ENCODE measurements at regions not wholly inside any gene's neighbourhood (a gene's known extent, or its start where the extent isn't known, plus 50 kb on each side); places are given as distances from the start of the nearest gene placed in this dataset.

DNA sequence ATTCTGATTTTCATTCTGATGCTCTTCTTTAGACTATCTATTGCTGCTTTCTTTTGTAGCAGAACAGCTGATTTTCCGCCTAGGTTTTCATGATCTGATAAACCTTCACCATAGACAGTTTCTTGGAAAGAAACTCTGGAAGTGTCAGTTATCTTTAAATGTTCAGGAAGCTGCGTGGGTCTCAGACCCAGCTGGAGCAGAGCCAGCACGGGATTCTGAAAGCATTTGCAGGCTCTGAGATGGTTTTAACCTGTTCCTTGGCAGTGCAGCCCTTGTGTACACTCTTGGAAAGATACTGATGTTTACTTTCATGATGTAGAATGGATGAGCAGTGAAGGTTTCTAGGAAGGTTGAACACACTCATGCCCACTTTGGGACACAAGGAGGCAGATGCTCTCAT, 178.0 kb upstream of the DMRT1 start:
- Histone ChIP-seq H3K9ac (ENCODE audit: low read length) (no peak overlapping the region), H3K9me3 (ENCODE audit: control insufficient read depth, low read length) (no peaks in the 10 kb centered on the region), H3K4me3 (ENCODE audit: low read length) (no peak overlapping the region), H3K27me3 (ENCODE audit: control insufficient read depth, insufficient read depth, low read length) (no peaks in the 10 kb centered on the region), H3K4me1 (ENCODE audit: control insufficient read depth, insufficient read depth, low read length) (no peaks in the 10 kb centered on the region), H3K36me3 (ENCODE audit: control insufficient read depth, insufficient read depth, low read length) (no peaks in the 10 kb centered on the region)

DNA sequence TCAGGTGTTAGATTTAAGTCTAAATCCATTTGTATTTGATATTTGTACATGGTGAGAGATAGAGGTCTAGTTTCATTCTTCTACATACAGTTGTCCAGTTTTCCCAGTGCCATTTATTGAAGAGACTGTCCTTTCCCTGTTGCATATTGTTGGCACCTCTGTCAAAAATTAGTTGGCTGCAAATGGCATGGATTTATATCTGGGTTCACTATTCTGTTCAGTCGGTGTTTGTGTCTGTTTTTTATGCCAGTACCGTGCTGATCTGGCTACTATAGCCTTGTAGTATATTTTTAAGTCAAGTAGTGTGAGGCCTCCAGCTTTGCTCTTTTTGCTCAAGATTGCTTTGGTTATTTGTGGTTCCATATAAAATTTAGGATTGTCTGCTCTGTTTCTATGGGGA, 176.2 kb upstream of the DMRT1 start:
- Histone ChIP-seq H3K4me1 (ENCODE audit: control insufficient read depth, insufficient read depth, low read length) (no peaks in the 10 kb centered on the region), H3K9ac (ENCODE audit: low read length) (no peak overlapping the region), H3K9me3 (ENCODE audit: control insufficient read depth, low read length) (no peaks in the 10 kb centered on the region), H3K27me3 (ENCODE audit: control insufficient read depth, insufficient read depth, low read length) (no peaks in the 10 kb centered on the region), H3K36me3 (ENCODE audit: control insufficient read depth, insufficient read depth, low read length) (no peaks in the 10 kb centered on the region), H3K4me3 (ENCODE audit: low read length) (no peak overlapping the region)

DNA sequence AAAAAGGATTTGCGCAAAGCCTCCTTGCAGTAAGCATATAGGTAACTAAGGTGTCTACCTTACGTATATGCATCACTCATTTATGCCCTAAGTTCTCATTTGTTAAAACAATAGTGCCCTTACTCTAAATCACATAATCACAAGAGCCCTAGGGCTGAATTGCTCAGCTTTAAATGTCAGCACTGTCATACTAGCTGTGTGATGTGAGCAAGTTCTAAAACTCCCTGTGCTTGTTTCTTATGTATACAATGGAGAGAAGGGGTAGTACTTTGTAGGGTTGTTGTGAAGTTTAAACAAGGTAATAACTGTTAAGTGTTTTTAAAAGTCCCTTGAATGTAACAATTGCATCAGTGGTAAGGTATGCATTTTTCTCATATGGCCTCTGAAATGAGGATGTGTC, 169.5 kb upstream of the DMRT1 start:
- Histone ChIP-seq H3K4me3 (ENCODE audit: low read length) (no peak overlapping the region), H3K36me3 (ENCODE audit: control insufficient read depth, insufficient read depth, low read length) (no peaks in the 10 kb centered on the region)

DNA sequence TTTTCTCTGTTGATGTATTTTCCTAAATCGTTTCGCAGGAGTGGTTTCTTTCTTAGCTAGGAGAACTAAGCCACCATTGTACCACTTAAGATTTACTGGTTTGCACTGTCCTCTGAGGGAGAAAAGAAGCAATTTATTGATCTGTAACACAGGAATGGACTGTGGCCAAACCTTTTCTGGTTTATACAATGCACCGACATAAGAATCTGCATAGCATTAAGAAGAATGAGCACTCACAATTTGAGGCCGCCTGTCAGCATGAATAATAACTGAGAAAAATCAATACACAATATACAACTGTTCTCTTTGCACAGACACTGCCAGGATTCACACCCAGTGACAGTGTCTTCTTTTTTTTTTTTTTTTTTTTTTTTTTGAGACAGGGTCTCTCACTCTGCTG, 168.6 kb upstream of the DMRT1 start:
- Histone ChIP-seq H3K27me3 (ENCODE audit: control insufficient read depth, insufficient read depth, low read length) (no peaks in the 10 kb centered on the region), H3K36me3 (ENCODE audit: control insufficient read depth, insufficient read depth, low read length) (no peaks in the 10 kb centered on the region), H3K9ac (ENCODE audit: low read length) (no peak overlapping the region), H3K4me3 (ENCODE audit: low read length) (no peak overlapping the region), H3K9me3 (ENCODE audit: control insufficient read depth, low read length) (no peaks in the 10 kb centered on the region), H3K4me1 (ENCODE audit: control insufficient read depth, insufficient read depth, low read length) (peaks cover 11% of the 10 kb centered on the region)

More for the DNA sequence above, 169.5 kb upstream of the DMRT1 start:
- Histone ChIP-seq H3K27me3 (ENCODE audit: control insufficient read depth, insufficient read depth, low read length) (no peaks in the 10 kb centered on the region), H3K9ac (ENCODE audit: low read length) (no peak overlapping the region), H3K4me1 (ENCODE audit: control insufficient read depth, insufficient read depth, low read length) (peaks cover 11% of the 10 kb centered on the region), H3K9me3 (ENCODE audit: control insufficient read depth, low read length) (no peaks in the 10 kb centered on the region)

DNA sequence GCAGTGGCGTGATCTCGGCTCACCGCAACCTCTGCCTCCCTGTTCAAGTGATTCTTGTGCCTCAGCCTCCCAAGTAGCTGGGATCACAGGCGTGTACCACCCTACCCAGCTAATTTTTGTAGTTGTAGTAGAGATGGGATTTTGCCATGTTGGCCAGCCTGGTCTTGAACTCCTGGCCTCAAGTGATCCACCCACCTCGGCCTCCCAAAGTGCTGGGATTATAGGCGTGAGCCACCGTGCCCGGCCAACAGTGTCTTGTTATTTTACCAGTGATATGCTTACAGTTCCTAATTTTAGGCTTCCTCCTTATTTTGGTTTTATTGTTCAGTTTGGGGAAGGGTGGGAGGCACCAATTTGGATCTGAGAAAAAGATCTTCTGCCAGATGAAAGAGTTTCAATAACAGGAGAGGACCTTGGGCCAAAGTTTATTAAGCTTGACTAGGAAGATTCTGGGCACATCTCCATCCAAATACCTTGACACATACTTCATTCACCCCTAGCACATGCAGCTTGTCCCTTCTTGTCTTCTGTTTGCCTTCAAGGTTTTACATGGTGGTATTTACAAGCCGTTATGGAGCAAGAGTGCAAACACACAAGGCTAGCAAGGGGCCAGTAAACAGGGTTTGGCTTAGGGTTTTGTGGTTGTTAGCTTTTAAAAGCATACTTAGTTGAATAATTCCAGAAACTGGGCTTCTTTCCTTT, 168.1 kb upstream of the DMRT1 start:
- Histone ChIP-seq H3K36me3 (ENCODE audit: control insufficient read depth, insufficient read depth, low read length) (no peaks in the 10 kb centered on the region), H3K9ac (ENCODE audit: low read length) (no peak overlapping the region), H3K27me3 (ENCODE audit: control insufficient read depth, insufficient read depth, low read length) (no peaks in the 10 kb centered on the region), H3K4me3 (ENCODE audit: low read length) (no peak overlapping the region), H3K4me1 (ENCODE audit: control insufficient read depth, insufficient read depth, low read length) (peaks cover 11% of the 10 kb centered on the region), H3K9me3 (ENCODE audit: control insufficient read depth, low read length) (no peaks in the 10 kb centered on the region)

DNA sequence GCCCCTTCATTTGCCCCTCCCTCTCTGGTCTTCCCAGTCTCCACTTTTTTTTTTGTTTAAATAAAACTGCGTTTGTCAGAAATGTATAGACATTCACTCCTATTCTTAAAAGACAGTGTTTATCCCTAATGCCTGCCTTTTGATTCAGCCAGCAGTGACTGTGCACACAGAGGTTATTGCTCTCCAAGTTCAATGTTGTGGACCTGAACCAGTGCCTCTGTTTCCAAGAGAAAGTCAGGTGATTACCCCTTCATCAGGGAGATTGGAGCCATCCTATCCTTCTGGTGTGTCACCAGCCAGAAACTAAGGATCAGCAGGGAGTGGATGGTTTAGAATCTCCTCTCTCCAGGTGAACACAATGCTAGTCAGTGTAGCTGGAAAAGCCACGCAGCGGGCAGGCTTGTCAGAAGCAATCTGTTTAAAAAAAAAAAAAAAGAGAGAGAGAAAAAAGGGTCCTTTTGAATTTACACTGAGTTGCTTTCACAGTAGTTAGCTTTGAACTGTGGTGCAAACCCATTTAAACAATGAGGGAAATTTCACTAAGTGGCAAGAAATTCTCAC, 167.5 kb upstream of the DMRT1 start:
- H3K4me3 ChIP-seq (ENCODE audit: low read length): no peak overlapping the region
- no peak overlapping the region for H3K9ac ChIP-seq (ENCODE audit: low read length)

DNA sequence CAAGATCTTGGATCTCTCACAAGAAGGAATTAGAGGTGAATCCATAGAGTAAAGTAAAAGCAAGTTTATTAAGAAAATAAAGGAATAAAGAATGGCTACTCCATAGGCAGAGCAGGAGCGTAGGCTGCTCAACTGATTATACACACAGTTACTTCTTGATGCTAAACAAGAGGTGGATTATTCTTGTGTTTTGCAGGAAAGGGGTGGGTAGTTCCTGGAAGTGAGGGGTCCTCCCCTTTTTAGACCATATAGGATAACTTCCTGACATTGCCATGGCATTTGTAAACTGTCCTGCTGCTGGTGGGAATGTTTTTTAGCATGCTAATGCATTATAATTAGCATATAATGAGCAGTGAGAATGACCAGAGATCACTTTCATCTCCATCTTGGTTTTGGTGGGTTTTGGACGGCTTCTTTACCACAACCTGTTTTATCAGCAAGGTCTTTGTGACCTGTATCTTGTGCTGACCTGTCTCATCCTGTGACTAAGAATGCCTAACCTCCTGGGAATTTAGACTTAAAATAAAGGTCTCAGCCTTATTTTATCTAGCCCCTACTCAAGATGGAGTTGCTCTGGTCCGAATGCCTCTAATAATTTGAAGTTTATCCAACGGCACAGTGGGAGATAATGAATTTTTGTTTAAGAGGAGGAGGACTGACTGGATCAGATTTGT, 165.7 kb upstream of the DMRT1 start:
- Histone ChIP-seq H3K4me1 (ENCODE audit: control insufficient read depth, insufficient read depth, low read length) (peaks cover 11% of the 10 kb centered on the region), H3K27me3 (ENCODE audit: control insufficient read depth, insufficient read depth, low read length) (no peaks in the 10 kb centered on the region), H3K4me3 (ENCODE audit: low read length) (no peak overlapping the region), H3K9me3 (ENCODE audit: control insufficient read depth, low read length) (no peaks in the 10 kb centered on the region), H3K9ac (ENCODE audit: low read length) (no peak overlapping the region), H3K36me3 (ENCODE audit: control insufficient read depth, insufficient read depth, low read length) (no peaks in the 10 kb centered on the region)

More for the DNA sequence above, 167.5 kb upstream of the DMRT1 start:
- Histone ChIP-seq H3K9me3 (ENCODE audit: control insufficient read depth, low read length) (no peaks in the 10 kb centered on the region), H3K36me3 (ENCODE audit: control insufficient read depth, insufficient read depth, low read length) (no peaks in the 10 kb centered on the region), H3K4me1 (ENCODE audit: control insufficient read depth, insufficient read depth, low read length) (peaks cover 11% of the 10 kb centered on the region), H3K27me3 (ENCODE audit: control insufficient read depth, insufficient read depth, low read length) (no peaks in the 10 kb centered on the region)

DNA sequence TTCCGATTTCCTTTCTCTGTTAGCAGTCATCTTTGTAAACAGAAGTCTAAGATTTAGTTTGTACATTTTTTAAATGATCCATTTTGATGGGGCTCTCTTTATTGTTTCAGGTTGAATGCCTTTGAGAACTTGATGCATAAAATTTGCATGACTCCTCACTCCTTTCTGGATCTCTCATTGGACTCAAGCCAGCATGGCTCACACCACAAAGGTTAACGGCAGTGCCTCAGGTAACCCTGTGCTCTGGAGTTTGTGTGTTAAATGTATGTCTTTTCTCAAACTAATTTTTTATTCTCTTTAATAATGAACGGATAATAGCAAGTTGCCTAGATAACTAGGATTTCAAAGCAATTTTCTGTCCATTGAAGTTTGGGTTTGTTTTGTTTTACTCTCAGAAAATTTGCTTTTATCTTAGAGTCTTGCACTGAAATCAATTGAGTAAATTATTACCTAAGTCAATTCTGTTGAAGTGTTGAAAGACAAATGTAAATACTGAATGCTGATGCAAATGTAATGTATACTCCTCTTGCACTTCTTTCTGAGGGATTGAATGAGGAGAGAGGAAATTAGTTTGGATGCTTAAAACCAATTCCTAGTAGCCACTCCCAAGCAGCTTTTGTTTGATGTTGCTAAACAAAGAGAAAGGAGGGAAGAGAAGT, 164.6 kb upstream of the DMRT1 start:
- H3K9me3 ChIP-seq (ENCODE audit: control insufficient read depth, low read length): no peaks in the 10 kb centered on the region
- H3K4me3 ChIP-seq (ENCODE audit: low read length): no peak overlapping the region
- no peaks in the 10 kb centered on the region for H3K27me3 ChIP-seq (ENCODE audit: control insufficient read depth, insufficient read depth, low read length)
- H3K36me3 ChIP-seq (ENCODE audit: control insufficient read depth, insufficient read depth, low read length): no peaks in the 10 kb centered on the region
- H3K4me1 ChIP-seq (ENCODE audit: control insufficient read depth, insufficient read depth, low read length): peaks cover 11% of the 10 kb centered on the region
- H3K9ac ChIP-seq (ENCODE audit: low read length): no peak overlapping the region

DNA sequence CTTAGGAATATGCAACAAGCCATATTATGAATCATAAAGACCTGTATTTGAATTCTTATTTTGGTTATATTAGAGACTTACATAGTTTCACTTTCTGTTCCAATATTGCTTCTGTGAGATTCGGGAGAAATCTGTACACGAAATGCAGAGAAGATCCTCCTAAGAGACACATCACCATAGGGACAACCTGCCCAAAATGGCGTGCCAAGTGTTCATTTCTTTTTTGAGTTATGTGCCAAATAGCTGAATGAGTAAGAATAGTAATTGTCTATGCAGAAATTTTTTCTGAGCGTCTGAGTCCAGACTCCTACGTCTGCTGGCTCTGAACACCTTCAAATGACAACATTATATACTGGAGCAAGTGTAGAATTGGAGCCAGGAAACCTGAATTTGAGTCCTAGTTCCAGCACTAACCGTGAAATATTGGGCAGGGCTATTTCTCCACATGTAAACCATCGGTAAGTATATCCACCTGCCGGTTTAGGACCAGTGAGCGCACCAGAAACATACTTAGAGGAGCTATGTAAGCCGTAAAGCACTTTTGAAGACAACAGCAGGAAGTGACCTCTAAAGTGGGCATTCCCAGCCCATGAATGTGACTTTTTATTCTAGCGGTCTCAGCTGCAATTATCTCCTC, 163.9 kb upstream of the DMRT1 start:
- no peaks in the 10 kb centered on the region for H3K9me3 ChIP-seq (ENCODE audit: control insufficient read depth, low read length)
- peak overlapping the region; percentile 32 for H3K9ac ChIP-seq (ENCODE audit: low read length)
- peaks cover 14% of the 10 kb centered on the region for H3K4me1 ChIP-seq (ENCODE audit: control insufficient read depth, insufficient read depth, low read length)
- no peaks in the 10 kb centered on the region for H3K36me3 ChIP-seq (ENCODE audit: control insufficient read depth, insufficient read depth, low read length)
- peak overlapping the region; percentile 6 for H3K4me3 ChIP-seq (ENCODE audit: low read length)
- H3K27me3 ChIP-seq (ENCODE audit: control insufficient read depth, insufficient read depth, low read length): no peaks in the 10 kb centered on the region

DNA sequence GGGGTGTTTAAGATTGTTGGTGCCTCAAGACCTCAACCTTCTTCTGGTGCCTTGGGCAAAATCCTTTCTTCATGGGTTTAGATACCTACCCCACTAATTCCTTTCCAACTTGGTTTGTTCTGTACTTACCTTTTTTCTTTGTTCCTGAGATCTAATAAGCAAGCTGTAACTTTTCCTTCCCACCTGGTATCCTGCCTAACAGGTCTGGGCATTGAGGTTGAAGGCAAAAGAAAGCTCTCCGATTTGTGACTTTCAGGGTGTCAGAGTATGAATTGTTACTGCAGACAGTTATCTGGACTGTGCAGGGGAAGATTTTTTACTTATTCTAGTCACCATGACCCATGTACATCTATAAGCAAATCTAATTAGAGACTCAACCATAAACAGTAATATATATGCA, 162.6 kb upstream of the DMRT1 start:
- no peak overlapping the region for H3K4me3 ChIP-seq (ENCODE audit: low read length)
- no peaks in the 10 kb centered on the region for H3K27me3 ChIP-seq (ENCODE audit: control insufficient read depth, insufficient read depth, low read length)
- no peak overlapping the region for H3K9ac ChIP-seq (ENCODE audit: low read length)
- H3K9me3 ChIP-seq (ENCODE audit: control insufficient read depth, low read length): no peaks in the 10 kb centered on the region
- H3K36me3 ChIP-seq (ENCODE audit: control insufficient read depth, insufficient read depth, low read length): no peaks in the 10 kb centered on the region
- peaks cover 26% of the 10 kb centered on the region for H3K4me1 ChIP-seq (ENCODE audit: control insufficient read depth, insufficient read depth, low read length)

DNA sequence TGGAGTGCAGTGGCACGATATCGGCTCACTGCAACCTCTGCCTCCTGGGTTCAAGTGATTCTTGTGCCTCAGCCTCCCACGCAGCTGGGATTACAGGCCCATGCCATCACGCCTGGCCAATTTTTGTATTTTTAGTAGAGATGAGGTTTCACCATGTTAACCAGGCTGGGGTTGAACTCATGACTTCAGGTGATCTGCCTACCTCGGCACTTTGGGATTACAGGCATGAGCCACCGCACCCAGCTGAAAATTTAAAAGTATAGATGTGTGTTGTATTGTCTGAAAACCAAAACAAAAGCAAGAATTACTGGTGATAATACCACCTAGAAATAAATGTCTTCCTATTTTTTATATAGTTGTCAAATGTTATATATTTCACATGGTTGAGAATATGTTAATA, 162.0 kb upstream of the DMRT1 start:
- no peak overlapping the region for H3K4me3 ChIP-seq (ENCODE audit: low read length)
- peaks cover 32% of the 10 kb centered on the region for H3K4me1 ChIP-seq (ENCODE audit: control insufficient read depth, insufficient read depth, low read length)
- H3K36me3 ChIP-seq (ENCODE audit: control insufficient read depth, insufficient read depth, low read length): no peaks in the 10 kb centered on the region
- H3K27me3 ChIP-seq (ENCODE audit: control insufficient read depth, insufficient read depth, low read length): no peaks in the 10 kb centered on the region
- no peak overlapping the region for H3K9ac ChIP-seq (ENCODE audit: low read length)
- no peaks in the 10 kb centered on the region for H3K9me3 ChIP-seq (ENCODE audit: control insufficient read depth, low read length)

DNA sequence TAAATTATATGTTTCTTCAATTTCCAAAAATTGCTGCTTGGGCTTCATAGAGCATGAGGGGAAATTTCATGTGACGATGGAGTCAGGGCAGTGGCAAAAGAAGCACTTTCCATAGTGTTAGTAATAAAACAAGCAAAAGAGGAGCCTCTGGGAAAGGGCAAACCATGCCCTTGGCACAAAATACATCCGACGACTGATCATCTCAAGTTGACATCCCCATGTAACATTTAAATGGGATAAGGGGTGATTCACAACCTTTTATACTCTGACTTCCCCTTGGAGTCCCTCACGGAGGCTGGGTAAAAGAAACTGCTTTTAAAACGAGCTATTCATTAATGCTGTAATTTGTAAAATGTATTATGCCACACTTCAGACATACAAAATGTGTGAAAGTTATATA, 161.4 kb upstream of the DMRT1 start:
- Histone ChIP-seq H3K9me3 (ENCODE audit: control insufficient read depth, low read length) (no peaks in the 10 kb centered on the region), H3K27me3 (ENCODE audit: control insufficient read depth, insufficient read depth, low read length) (no peaks in the 10 kb centered on the region), H3K4me1 (ENCODE audit: control insufficient read depth, insufficient read depth, low read length) (peaks cover 38% of the 10 kb centered on the region), H3K9ac (ENCODE audit: low read length) (no peak overlapping the region), H3K36me3 (ENCODE audit: control insufficient read depth, insufficient read depth, low read length) (no peaks in the 10 kb centered on the region), H3K4me3 (ENCODE audit: low read length) (no peak overlapping the region)
